A673 (cell line): ENCODE measurements at regions not wholly inside any gene's neighbourhood (a gene's known extent, or its start where the extent isn't known, plus 50 kb on each side); places are given as distances from the start of the nearest gene placed in this dataset.

Experiments used
- EZH2 ChIP-seq: fragments of 200-600 bp; sonication (generic); IDR thresholded peaks from 2 replicates; pipeline ENCODE4 v1.6.1; 2017; ENCODE audit warnings: borderline replicate concordance, low read depth, mild to moderate bottlenecking, mixed read lengths, antibody characterized with exemption, low read length; ENCODE audit not compliant: poor library complexity, severe bottlenecking
- TF ChIP-seq, protein P1 (sequence below): fragments of 300-800, 200-600 bp; sonication (generic); conservative IDR thresholded peaks from 2 replicates; pipeline ENCODE4 v1.5.1; 2017; ENCODE audit warnings: low read depth, mild to moderate bottlenecking, antibody characterized with exemption, low read length, moderate library complexity, mixed read lengths

DNA sequence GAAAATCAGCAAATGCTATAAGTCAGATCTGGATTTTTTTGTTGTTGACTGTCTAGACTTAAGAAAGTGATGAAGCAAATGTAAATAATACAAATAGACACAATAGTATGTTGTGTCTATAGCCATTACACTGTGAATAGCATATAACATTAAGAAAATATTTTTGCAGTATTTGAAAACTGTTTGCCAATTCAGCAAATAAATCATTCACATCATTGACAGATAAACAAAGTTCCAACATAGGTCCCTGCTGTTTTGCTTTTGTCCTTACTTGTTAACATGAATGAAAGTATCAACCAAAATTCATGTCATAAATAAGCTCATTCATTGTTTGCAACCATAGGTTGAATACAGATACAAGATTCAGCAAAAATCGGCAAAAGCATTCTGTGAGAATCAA is 200.5 kb downstream of the KIF20B start:
- TF ChIP-seq, protein P1, sequence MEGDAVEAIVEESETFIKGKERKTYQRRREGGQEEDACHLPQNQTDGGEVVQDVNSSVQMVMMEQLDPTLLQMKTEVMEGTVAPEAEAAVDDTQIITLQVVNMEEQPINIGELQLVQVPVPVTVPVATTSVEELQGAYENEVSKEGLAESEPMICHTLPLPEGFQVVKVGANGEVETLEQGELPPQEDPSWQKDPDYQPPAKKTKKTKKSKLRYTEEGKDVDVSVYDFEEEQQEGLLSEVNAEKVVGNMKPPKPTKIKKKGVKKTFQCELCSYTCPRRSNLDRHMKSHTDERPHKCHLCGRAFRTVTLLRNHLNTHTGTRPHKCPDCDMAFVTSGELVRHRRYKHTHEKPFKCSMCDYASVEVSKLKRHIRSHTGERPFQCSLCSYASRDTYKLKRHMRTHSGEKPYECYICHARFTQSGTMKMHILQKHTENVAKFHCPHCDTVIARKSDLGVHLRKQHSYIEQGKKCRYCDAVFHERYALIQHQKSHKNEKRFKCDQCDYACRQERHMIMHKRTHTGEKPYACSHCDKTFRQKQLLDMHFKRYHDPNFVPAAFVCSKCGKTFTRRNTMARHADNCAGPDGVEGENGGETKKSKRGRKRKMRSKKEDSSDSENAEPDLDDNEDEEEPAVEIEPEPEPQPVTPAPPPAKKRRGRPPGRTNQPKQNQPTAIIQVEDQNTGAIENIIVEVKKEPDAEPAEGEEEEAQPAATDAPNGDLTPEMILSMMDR = no peak
- no peak for TF ChIP-seq EZH2
